Chondrocyte (in vitro differentiated cells): ENCODE measurements at regions not wholly inside any gene's neighbourhood (a gene's known extent, or its start where the extent isn't known, plus 50 kb on each side); places are given as distances from the start of the nearest gene placed in this dataset.
A peak's percentile ranks its signal among the peaks of the same experiment; 100 is the strongest.
"Not testable (repeated sequence)": the region's sequence is repeated elsewhere in the genome, so short reads cannot be mapped to it uniquely, and the experiment has no call there.

ENCODE experiments used
- DNase-seq: peaks from one replicate; pipeline ENCODE4 v3.0.0; 2021; ENCODE audit warnings: mixed read lengths, low spot score
- H3K27ac Mint-ChIP-seq: one replicate; pipeline ENCODE4 v1.8.0; 2021; ENCODE audit warnings: mild to moderate bottlenecking, moderate library complexity, mixed read lengths; ENCODE audit not compliant: unreplicated experiment
- H3K27me3 Mint-ChIP-seq: 2 replicates; pipeline ENCODE4 v1.8.0; 2021; ENCODE audit warnings: low read depth, mixed read lengths
- H3K36me3 Mint-ChIP-seq: 2 replicates; pipeline ENCODE4 v1.8.0; 2021; ENCODE audit warnings: low read depth, mixed read lengths
- H3K4me1 Mint-ChIP-seq: 2 replicates; pipeline ENCODE4 v1.8.0; 2021; ENCODE audit warnings: low read depth, mild to moderate bottlenecking, mixed read lengths
- H3K4me3 Mint-ChIP-seq: one replicate; pipeline ENCODE4 v1.8.0; 2021; ENCODE audit warnings: mild to moderate bottlenecking, moderate library complexity, mixed read lengths; ENCODE audit not compliant: unreplicated experiment
- H3K9me3 Mint-ChIP-seq: 2 replicates; pipeline ENCODE4 v1.8.0; 2021; ENCODE audit warnings: low read depth, mixed read lengths

DNA sequence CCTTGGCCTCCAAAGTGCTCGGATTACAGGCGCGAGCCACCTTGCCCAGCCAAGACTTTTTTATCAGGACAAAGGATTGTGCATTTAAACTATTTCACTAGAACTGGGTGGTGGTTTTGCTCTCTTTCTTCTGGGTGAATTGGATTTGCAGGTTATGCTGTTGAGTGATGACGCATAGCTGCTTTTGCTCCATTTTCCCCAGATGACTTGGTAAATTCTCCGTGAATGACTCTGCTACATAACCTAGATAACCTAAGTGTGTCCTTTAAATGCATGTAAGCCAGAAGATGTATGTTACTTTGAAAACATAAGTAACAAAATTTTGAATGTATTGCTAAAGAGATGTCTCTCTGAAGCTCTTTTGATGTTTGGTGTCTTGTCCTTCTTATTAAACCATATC lies 103.7 kb downstream of the NSUN5 start:
- not testable (repeated sequence) for H3K27me3 Mint-ChIP-seq, H3K4me1 Mint-ChIP-seq, H3K9me3 Mint-ChIP-seq, DNase-seq, H3K4me3 Mint-ChIP-seq, H3K36me3 Mint-ChIP-seq
- H3K27ac Mint-ChIP-seq, result peak overlapping the region; percentile 79

GRCh38 chr7:73203312-73203711 lies 105.3 kb downstream of the NSUN5 start:
- not testable (repeated sequence) for H3K27me3 Mint-ChIP-seq, H3K4me3 Mint-ChIP-seq, H3K4me1 Mint-ChIP-seq, H3K27ac Mint-ChIP-seq, H3K9me3 Mint-ChIP-seq, H3K36me3 Mint-ChIP-seq
- peak; percentile 56 for DNase-seq

- H3K36me3 Mint-ChIP-seq, H3K4me3 Mint-ChIP-seq, DNase-seq, H3K27me3 Mint-ChIP-seq, H3K9me3 Mint-ChIP-seq, H3K27ac Mint-ChIP-seq, H3K4me1 Mint-ChIP-seq: not testable (repeated sequence)
These were observed 107.4 kb downstream of the NSUN5 start for GRCh38 chr7:73201264-73201663.

DNA sequence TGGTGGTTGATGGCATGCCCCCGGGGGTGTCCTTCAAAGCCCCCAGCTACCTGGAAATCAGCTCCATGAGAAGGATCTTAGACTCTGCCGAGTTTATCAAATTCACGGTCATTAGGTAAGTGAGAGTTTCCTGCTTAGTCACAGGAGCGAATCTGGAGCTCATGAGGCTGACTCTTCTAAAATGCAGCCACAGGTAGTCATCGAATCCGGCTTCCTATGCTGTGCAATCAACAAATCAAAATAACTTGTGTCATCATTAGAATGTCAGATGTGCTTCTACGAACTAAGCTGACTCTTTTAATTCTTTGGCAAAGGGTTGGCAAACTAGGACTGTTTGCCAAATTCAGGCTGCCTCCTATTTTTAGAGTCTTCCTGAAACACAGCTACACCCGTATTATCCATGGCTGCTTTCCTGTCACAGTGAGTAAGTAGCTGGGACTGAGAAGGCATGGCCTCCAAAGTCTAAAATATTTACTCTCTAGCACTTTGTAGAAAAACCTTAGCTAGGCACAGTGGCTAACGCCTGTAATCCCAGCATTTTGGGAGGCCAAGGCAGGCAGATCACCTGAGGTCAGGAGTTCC lies 108.0 kb downstream of the NSUN5 start:
- not testable (repeated sequence) for H3K36me3 Mint-ChIP-seq, H3K27ac Mint-ChIP-seq, H3K4me3 Mint-ChIP-seq, H3K9me3 Mint-ChIP-seq, DNase-seq, H3K27me3 Mint-ChIP-seq, H3K4me1 Mint-ChIP-seq

DNA sequence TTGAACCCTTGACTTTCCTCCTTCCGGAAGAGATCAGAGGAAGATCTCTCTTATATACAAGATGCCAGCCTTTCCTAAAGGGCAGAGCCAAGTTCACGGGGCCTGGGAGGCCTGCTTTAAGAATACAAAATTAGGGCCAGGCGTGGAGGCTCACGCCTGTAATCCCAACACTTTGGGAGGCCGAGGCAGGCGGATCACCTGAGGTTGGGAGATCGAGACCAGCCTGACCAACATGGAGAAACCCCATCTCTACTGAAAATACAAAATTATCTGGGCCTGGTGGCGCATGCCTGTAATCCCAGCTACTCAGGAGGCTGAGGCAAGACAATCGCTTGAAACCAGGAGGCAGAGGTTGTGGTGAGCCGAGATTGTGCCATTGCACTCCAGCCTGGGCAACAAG lies 108.2 kb upstream of the SPDYE9 start:
- not testable (repeated sequence) for H3K36me3 Mint-ChIP-seq, H3K4me3 Mint-ChIP-seq, H3K27ac Mint-ChIP-seq, H3K27me3 Mint-ChIP-seq, H3K9me3 Mint-ChIP-seq, H3K4me1 Mint-ChIP-seq, DNase-seq

DNA sequence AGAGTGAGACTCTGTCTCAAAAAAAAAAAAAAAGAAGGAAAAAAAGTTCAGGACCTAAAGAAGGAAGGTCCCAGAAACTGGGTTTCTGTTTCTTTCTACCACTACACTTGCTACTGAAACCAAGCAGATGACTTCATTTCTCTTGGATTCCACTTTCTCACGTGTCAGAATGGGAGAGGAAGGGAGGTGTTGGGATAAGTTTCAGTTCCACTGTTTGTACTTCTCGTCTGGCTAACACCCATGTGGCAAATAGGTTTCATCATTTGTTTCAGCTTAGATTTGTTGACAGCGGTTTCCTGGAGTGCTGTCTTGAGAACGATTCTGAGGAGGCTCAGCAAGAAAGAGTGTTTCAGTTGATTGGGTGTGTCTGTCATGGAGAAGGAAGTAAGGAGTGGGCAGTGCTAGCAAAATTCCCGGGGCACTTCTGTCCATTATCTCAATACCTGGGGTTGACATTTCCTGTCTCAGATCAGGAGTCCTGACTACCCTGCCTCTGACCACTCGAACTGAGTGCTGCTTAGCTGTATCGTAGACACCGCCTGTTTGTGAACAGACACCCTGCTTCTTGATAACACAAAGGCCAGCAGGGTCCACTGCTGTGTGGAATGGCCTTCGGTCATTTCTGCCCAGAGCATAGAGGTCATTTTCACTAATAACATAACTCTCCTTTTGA lies 104.8 kb upstream of the SPDYE9 start:
- not testable (repeated sequence) for H3K27me3 Mint-ChIP-seq, H3K9me3 Mint-ChIP-seq, H3K4me3 Mint-ChIP-seq, H3K36me3 Mint-ChIP-seq, H3K27ac Mint-ChIP-seq, H3K4me1 Mint-ChIP-seq, DNase-seq

GRCh38 chr7:73188287-73188686 lies 102.4 kb upstream of the SPDYE9 start:
- H3K4me3 Mint-ChIP-seq, H3K27ac Mint-ChIP-seq, H3K9me3 Mint-ChIP-seq, DNase-seq, H3K27me3 Mint-ChIP-seq, H3K4me1 Mint-ChIP-seq, H3K36me3 Mint-ChIP-seq: not testable (repeated sequence)

DNA sequence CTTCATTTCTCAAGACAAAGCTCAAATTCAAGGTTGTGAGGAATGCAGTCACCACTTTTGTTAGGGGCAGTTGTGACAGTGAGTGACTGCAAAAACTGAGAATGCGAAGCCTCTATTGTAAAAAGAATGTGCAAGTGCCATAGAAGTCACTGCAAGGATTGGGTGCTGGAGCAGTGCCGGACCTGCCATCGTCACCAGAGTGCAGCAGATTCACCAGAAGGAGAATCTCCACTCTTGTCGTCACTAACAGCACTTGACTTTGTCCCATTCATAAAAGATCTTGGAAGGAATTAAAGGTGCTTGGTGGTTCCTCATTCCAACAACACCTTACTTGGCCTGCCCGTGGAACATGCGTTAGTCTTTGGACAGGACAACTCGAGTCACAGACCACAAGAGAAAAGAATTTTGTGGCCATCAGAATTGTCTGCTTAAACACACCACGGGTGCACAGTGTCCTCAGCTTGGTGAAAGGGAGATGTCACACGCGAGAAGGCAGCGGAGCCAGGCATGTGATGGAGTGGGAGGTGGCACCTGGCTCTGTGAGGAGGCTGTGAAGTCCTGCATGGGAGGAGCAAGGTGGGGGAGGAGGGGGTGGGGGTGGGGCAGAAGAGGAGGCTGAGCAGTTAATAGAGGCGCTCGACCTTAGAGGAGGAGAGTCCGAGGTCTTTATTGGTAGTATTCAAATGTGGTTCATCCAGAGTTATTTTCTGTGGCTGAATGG lies 100.9 kb upstream of the SPDYE9 start:
- H3K4me3 Mint-ChIP-seq, H3K36me3 Mint-ChIP-seq, H3K27ac Mint-ChIP-seq, DNase-seq, H3K9me3 Mint-ChIP-seq, H3K4me1 Mint-ChIP-seq, H3K27me3 Mint-ChIP-seq: not testable (repeated sequence)

GRCh38 chr7:73176813-73177212 lies 91.0 kb upstream of the SPDYE9 start:
- H3K4me1 Mint-ChIP-seq, H3K36me3 Mint-ChIP-seq, DNase-seq, H3K27me3 Mint-ChIP-seq, H3K4me3 Mint-ChIP-seq, H3K9me3 Mint-ChIP-seq, H3K27ac Mint-ChIP-seq: not testable (repeated sequence)

DNA sequence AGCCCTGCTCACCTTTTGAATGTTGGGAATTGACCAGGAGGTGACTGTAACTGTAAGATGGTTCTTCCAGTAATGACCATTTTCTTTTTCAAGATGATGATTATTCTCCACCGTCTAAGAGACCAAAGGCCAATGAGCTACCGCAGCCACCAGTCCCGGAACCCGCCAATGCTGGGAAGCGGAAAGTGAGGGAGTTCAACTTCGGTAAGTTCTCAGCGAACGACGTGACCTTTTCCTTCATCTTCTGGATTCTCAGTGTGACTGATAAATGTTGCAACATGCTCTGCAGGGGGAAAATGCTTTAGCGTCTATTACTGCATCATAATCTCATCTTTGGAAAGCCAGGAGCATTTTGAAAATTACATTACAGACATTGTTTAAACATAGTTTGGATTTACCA lies 89.5 kb upstream of the SPDYE9 start:
- H3K36me3 Mint-ChIP-seq, DNase-seq, H3K27ac Mint-ChIP-seq, H3K27me3 Mint-ChIP-seq, H3K9me3 Mint-ChIP-seq, H3K4me1 Mint-ChIP-seq, H3K4me3 Mint-ChIP-seq: not testable (repeated sequence)

DNA sequence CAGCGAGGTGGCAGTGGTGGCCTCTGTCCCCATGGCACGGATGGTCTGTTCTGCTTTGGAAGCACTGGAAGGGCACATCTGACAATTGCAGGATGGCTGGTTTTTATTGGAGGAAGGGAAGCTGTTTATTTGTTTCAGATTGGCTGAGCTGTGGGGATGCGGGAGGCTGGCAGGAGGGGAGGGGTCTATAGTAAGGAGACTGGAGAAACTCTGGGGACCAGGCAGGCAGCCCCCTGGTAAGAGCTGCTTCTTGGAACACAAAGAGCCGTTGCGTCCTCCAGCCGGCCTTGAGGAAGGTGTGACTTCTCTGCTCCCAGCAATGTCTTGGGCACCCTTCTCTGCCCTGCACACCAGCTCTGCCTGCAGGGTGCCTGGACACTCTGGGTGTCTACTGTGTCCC lies 85.1 kb upstream of the SPDYE9 start:
- H3K9me3 Mint-ChIP-seq, H3K4me3 Mint-ChIP-seq, H3K27me3 Mint-ChIP-seq, H3K4me1 Mint-ChIP-seq, H3K36me3 Mint-ChIP-seq, H3K27ac Mint-ChIP-seq, DNase-seq: not testable (repeated sequence)

GRCh38 chr7:73170415-73170814 lies 84.6 kb upstream of the SPDYE9 start:
- not testable (repeated sequence) for H3K4me3 Mint-ChIP-seq, H3K9me3 Mint-ChIP-seq, H3K36me3 Mint-ChIP-seq, H3K27me3 Mint-ChIP-seq, DNase-seq, H3K4me1 Mint-ChIP-seq, H3K27ac Mint-ChIP-seq

- not testable (repeated sequence) for H3K36me3 Mint-ChIP-seq, H3K9me3 Mint-ChIP-seq, H3K27ac Mint-ChIP-seq, H3K27me3 Mint-ChIP-seq, H3K4me3 Mint-ChIP-seq, DNase-seq, H3K4me1 Mint-ChIP-seq
These were observed 80.3 kb upstream of the SPDYE9 start for GRCh38 chr7:73166152-73166551.
